ENCODE measurements at regions not wholly inside any gene's neighbourhood (a gene's known extent, or its start where the extent isn't known, plus 50 kb on each side); places are given as distances from the start of the nearest gene placed in this dataset.

DNA sequence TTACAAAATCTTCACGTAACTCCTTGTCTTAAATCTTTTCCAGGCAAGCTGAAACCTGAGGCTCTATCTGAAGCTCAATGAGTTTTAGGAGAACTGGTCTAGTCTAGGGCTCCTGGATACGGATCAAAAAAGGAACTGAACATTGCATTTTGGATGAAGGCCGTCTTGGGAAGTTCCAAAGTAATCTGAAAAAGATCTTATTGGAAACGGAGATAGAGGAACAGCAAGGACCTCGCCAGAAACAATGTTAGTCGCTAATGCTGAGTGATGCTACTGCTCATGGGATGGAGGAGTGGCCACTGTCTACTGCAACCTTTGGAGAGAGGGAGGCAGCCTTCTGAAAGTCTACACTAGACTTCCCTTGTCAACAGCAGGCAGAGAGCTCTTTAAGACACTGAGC lies 91.4 kb upstream of the ATXN1 start:
- no peak for TF ChIP-seq POLR2A (IDR thresholded peaks at IDR 0.05; ENCODE audit: low read length)
- TF ChIP-seq GATA1 (IDR thresholded peaks at IDR 0.05; ENCODE audit: low read depth, low read length): no peak

Data from erythroblast (primary cell).